ENCODE measurements at regions not wholly inside any gene's neighbourhood (a gene's known extent, or its start where the extent isn't known, plus 50 kb on each side); places are given as distances from the start of the nearest gene placed in this dataset.

- intact Hi-C loops (cut with DNase I), result no loop called here
- WGBS, 4 donors, result 84 to 91% (median 85%) methylated on average over 6 of the region's 6 CpGs
- Histone ChIP-seq H3K4me1 (replicated peaks in 1 of 2) (no peaks in the 10 kb centered on the region), H3K27ac (no peak overlapping the region), H3K4me3 (no peak overlapping the region), H3K36me3 (replicated peaks in 1 of 2) (no peaks in the 10 kb centered on the region), H3K9me3 (replicated peaks in 1 of 3) (no peaks in the 10 kb centered on the region), H3K27me3 (no peaks in the 10 kb centered on the region)
- TF ChIP-seq, protein P1, sequence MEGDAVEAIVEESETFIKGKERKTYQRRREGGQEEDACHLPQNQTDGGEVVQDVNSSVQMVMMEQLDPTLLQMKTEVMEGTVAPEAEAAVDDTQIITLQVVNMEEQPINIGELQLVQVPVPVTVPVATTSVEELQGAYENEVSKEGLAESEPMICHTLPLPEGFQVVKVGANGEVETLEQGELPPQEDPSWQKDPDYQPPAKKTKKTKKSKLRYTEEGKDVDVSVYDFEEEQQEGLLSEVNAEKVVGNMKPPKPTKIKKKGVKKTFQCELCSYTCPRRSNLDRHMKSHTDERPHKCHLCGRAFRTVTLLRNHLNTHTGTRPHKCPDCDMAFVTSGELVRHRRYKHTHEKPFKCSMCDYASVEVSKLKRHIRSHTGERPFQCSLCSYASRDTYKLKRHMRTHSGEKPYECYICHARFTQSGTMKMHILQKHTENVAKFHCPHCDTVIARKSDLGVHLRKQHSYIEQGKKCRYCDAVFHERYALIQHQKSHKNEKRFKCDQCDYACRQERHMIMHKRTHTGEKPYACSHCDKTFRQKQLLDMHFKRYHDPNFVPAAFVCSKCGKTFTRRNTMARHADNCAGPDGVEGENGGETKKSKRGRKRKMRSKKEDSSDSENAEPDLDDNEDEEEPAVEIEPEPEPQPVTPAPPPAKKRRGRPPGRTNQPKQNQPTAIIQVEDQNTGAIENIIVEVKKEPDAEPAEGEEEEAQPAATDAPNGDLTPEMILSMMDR (IDR thresholded peaks at IDR 0.05), result no peak
- DNase-seq, result no peak
These were observed 931.1 kb upstream of the TENM4 start for GRCh38 chr11:80371931-80372330.

- 75 to 100% (median 88%) methylated on average over 1 of the region's 1 CpG for WGBS, 4 donors
- intact Hi-C loops (cut with DNase I), result no loop called here
These were observed 925.1 kb upstream of the TENM4 start for GRCh38 chr11:80365980-80366379.

GRCh38 chr11:80365076-80365725 lies 924.4 kb upstream of the TENM4 start:
- TF ChIP-seq, protein P1 (IDR thresholded peaks at IDR 0.05), result no peak
- TF ChIP-seq POLR2A (IDR thresholded peaks at IDR 0.05), result no peak
- Histone ChIP-seq H3K4me1 (replicated peaks in 1 of 2) (no peaks in the 10 kb centered on the region), H3K27me3 (no peaks in the 10 kb centered on the region), H3K27ac (no peak overlapping the region), H3K9me3 (replicated peaks in 1 of 3) (no peaks in the 10 kb centered on the region), H3K4me3 (peak overlapping the region in 1 of 4 donors; percentile 21), H3K36me3 (replicated peaks in 1 of 2) (no peaks in the 10 kb centered on the region)
- intact Hi-C loops (cut with DNase I), result no loop called here
- DNase-seq, result no peak
- 69 to 75% (median 71%) methylated on average over 2 of the region's 2 CpGs for WGBS, 4 donors

More at GRCh38 chr11:80365980-80366379, 925.1 kb upstream of the TENM4 start:
- no peaks in the 10 kb centered on the region for H3K4me1 ChIP-seq (replicated peaks in 1 of 2)
- TF ChIP-seq POLR2A (IDR thresholded peaks at IDR 0.05), result no peak
- TF ChIP-seq, protein P1 (IDR thresholded peaks at IDR 0.05), result no peak
- H3K36me3 ChIP-seq (replicated peaks in 1 of 2), result no peaks in the 10 kb centered on the region
- H3K27ac ChIP-seq, result no peak overlapping the region
- H3K4me3 ChIP-seq, result no peak overlapping the region
- H3K27me3 ChIP-seq, result no peaks in the 10 kb centered on the region
- DNase-seq, result no peak
- H3K9me3 ChIP-seq (replicated peaks in 1 of 3), result no peaks in the 10 kb centered on the region

DNA sequence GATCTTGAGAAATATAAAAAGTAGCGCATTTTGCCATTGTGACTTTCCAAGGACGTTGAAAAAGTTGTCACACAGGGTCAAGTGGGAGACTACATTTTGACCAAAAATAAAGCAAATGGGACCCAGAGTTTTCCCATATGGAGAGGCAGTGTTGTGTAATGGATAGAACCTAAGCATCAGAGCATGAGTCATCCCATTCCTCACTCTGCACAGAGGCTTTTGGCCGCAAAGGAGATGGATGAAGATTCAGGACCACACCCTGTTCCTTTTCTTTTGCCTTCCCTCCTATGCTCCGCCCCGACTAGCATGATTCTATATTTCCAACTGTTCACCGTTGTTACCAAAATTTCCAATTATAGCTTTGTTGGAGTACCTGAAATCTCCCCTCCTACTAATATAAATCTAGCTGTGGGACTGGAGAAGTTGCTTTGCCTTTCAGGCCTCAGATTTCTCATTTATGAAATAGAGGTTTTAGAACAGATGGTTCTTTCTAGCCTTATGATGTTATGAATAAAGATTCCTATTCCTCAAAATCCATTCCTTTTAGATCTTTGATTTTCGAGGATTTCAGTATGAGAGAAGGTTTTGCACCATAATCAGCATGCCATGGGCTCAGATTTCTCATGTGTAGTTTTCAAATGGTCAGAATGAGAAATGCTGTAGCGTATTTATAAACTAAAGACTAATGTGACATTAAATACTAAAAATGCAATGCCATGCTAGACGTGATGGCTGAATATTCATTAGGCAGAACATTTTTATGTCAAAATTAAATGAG lies 921.9 kb upstream of the TENM4 start:
- Histone ChIP-seq H3K4me1 (replicated peaks in 1 of 2) (no peaks in the 10 kb centered on the region), H3K27me3 (no peaks in the 10 kb centered on the region), H3K36me3 (replicated peaks in 1 of 2) (no peaks in the 10 kb centered on the region), H3K4me3 (no peak overlapping the region), H3K27ac (no peak overlapping the region), H3K9me3 (replicated peaks in 1 of 3) (no peaks in the 10 kb centered on the region)
- no peak for DNase-seq
- TF ChIP-seq, protein P1 (IDR thresholded peaks at IDR 0.05), result no peak
- TF ChIP-seq POLR2A (IDR thresholded peaks at IDR 0.05), result no peak
- WGBS, 4 donors, result 74 to 91% (median 85%) methylated on average over 9 of the region's 9 CpGs
- intact Hi-C loops (cut with DNase I), result no loop called here

Measured in adrenal gland (tissue), 9 donors.